Mammary epithelial cell (primary cell): ENCODE measurements at regions not wholly inside any gene's neighbourhood (a gene's known extent, or its start where the extent isn't known, plus 50 kb on each side); places are given as distances from the start of the nearest gene placed in this dataset.

Source experiments
- CTCF ChIP-seq, 2 donors: IDR thresholded peaks in 1 of 2; conservative IDR thresholded peaks in 1 of 2; 2 replicates each; pipeline ENCODE4 v1.5.1; 2011 to 2012; ENCODE audit warnings: inconsistent platforms in 2 of 2, low read length in 2 of 2, mild to moderate bottlenecking in 2 of 2, control low read depth in 1 of 2, low read depth in 1 of 2; ENCODE audit not compliant: insufficient read depth in 1 of 2; ENCODE audit errors: extremely low read depth in 1 of 2
- EZH2 ChIP-seq: IDR thresholded peaks from 2 replicates; pipeline ENCODE4 v1.6.1; 2012; ENCODE audit warnings: low read length, inconsistent platforms, borderline replicate concordance

GRCh38 chr15:91780387-91780786, 73.1 kb upstream of the SLCO3A1 start:
- TF ChIP-seq CTCF (conservative IDR thresholded peaks at IDR 0.05 in 1 of 2, IDR thresholded peaks at IDR 0.05 in 1 of 2; ENCODE audit: extremely low read depth in 1 of 2, insufficient read depth in 1 of 2, low read depth in 1 of 2, low read length in 2 of 2) (no peak), EZH2 (no peak)
